ENCODE measurements at regions not wholly inside any gene's neighbourhood (a gene's known extent, or its start where the extent isn't known, plus 50 kb on each side); places are given as distances from the start of the nearest gene placed in this dataset.

DNA sequence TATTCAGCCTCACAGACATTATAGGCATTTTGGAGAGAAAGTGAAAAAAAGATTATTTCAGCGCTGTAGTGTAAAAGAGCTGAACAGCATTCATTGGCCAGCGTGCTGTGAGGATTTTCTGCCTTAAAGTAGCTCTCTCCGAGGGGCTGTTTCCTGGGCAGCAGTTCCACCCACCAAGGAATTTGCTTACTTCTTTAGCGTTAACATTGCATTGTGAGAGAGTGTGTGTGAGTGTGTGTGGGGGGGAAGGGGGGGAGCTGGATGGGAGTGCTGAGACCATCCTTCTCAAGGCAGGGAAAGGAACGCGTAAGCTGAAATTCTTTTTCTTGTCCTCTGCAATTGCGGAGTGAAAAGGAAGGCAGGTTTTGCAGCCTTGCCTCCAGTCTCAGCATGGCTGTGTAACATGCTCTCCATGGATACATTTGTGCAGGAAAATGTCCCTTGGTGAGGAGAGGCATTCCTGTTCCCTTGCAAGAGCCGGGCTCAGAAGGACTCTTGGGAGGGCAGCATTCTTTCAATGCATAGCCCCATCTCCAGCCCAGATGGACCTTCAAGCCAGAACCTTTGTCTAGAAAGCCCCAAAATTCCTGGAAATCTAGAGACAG is 159.9 kb upstream of the NAV2 start:
- Mint-ChIP-seq H3K4me3 (no peak overlapping the region), H3K27ac (no peak overlapping the region), H3K27me3 (ENCODE audit: low read depth) (peaks cover 8% of the 10 kb centered on the region), H3K4me1 (ENCODE audit: low read depth) (no peaks in the 10 kb centered on the region), H3K9me3 (no peaks in the 10 kb centered on the region), H3K36me3 (ENCODE audit: low read depth) (no peaks in the 10 kb centered on the region)

DNA sequence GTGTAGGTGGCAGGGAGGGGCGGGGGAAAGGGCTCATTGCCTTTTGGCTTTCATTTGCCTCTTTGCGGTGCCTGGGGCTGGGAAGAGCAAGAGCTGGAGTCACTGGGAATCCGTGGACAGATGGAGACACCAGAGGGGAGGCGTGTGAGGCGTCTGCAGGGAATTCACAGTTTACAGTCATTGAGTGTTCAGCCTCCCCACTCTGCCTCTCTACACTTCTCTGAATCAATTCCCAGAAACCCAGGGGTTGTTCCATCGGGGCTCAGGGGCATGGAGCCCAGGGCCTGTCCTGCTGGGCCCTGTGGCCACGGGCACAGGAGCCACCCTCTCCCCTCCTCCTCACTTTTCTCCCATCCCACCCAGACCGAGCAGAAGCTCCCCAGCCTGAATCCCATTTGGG is 160.5 kb upstream of the NAV2 start:
- Mint-ChIP-seq H3K4me3 (no peak overlapping the region), H3K9me3 (no peaks in the 10 kb centered on the region), H3K36me3 (ENCODE audit: low read depth) (no peaks in the 10 kb centered on the region), H3K27me3 (ENCODE audit: low read depth) (peaks cover 8% of the 10 kb centered on the region), H3K27ac (no peak overlapping the region), H3K4me1 (ENCODE audit: low read depth) (no peaks in the 10 kb centered on the region)

DNA sequence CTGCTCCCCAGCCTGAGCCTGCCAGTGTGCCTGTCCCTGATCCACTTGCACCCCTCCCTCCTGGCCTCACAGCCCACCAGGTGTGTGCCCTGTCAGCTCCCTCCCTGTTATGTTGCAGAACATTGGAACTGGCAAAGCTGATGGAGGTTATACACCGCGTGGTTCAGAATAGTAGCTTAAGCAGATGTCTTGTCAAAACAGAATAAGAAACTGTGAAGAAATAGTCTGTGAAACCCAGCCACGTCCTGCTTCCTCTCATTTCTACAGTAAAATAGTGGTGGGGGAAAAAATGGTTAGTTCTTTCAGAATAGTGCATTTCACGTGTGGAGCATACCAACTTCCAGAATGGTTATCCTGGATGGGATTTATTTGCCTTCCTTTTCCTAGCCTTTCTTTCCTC is 161.2 kb upstream of the NAV2 start:
- Mint-ChIP-seq H3K27me3 (ENCODE audit: low read depth) (peaks cover 8% of the 10 kb centered on the region), H3K27ac (no peak overlapping the region), H3K4me1 (ENCODE audit: low read depth) (no peaks in the 10 kb centered on the region), H3K9me3 (no peaks in the 10 kb centered on the region), H3K36me3 (ENCODE audit: low read depth) (no peaks in the 10 kb centered on the region), H3K4me3 (no peak overlapping the region)

DNA sequence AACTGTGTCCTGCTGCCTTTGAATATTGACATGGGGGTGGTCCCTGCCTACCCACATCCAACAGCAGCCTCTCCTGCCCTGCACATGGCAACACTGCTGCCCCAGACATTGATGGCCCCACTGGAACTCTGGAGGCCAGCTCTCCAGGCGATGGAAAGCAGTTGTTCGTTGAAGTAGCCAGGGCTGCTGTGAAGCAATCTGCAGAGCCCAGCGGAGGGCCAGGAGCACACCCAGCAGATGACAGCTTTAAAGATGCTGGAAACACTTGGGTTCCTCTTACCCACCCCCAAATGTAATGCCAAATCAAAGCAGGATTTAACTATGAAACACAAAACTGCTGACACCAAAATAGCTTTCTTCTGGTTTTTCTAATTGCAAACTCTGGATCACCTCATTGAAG is 165.6 kb upstream of the NAV2 start:
- H3K27me3 Mint-ChIP-seq (ENCODE audit: low read depth), result peaks cover 4% of the 10 kb centered on the region
- H3K4me1 Mint-ChIP-seq (ENCODE audit: low read depth), result no peaks in the 10 kb centered on the region
- no peaks in the 10 kb centered on the region for H3K36me3 Mint-ChIP-seq (ENCODE audit: low read depth)
- H3K27ac Mint-ChIP-seq, result no peak overlapping the region
- no peak overlapping the region for H3K4me3 Mint-ChIP-seq
- no peaks in the 10 kb centered on the region for H3K9me3 Mint-ChIP-seq

DNA sequence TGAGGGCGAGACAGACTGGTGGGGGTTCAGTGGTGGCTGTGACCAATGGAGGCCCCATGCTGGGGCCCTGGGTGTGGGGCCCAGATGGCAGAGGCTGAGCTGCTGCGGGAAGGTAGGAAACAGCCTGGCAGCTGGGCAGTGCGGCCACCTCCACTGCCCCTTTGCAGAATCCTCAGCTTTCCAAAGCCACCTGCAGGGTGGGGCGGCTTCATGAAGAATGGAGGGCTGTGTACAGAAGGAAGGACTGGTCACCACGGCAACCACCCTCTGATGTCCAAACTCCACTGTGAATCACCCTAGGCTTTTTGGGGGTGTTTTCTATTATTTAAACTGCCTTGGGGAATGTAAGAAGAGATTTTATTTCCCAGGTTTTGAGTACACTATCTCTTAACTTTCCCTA is 166.3 kb upstream of the NAV2 start:
- H3K9me3 Mint-ChIP-seq, result no peaks in the 10 kb centered on the region
- peaks cover 4% of the 10 kb centered on the region for H3K27me3 Mint-ChIP-seq (ENCODE audit: low read depth)
- no peaks in the 10 kb centered on the region for H3K4me1 Mint-ChIP-seq (ENCODE audit: low read depth)
- no peaks in the 10 kb centered on the region for H3K36me3 Mint-ChIP-seq (ENCODE audit: low read depth)
- H3K4me3 Mint-ChIP-seq, result no peak overlapping the region
- no peak overlapping the region for H3K27ac Mint-ChIP-seq

DNA sequence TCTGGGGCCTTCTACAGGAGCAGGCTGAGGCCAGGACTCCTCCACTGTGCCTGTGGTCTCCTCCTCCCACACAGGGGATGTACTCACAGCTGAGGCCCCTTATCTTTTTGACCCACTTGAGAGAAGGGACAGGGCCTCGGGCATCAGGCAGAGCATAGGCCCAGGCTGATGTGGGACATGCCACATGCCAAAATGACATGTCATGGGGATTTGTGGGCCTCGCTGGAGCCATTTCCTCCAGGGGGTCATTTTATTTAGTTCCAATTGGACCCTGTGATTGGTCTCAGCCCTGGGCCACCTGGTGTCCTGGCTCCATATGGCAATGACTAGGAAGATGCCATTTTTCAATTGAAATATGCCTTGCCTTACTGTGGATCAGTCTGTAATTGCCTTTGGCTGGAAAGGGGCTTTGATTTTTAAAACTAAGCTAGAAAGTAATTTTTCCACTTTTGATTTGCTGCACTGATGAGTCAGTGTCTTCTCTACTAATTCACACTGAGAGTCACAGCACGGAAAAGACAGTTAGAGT is 171.1 kb upstream of the NAV2 start:
- H3K27me3 Mint-ChIP-seq (ENCODE audit: low read depth), result peaks cover 4% of the 10 kb centered on the region
- H3K36me3 Mint-ChIP-seq (ENCODE audit: low read depth), result no peaks in the 10 kb centered on the region
- no peaks in the 10 kb centered on the region for H3K9me3 Mint-ChIP-seq
- H3K27ac Mint-ChIP-seq, result no peak overlapping the region
- no peaks in the 10 kb centered on the region for H3K4me1 Mint-ChIP-seq (ENCODE audit: low read depth)
- H3K4me3 Mint-ChIP-seq, result no peak overlapping the region

DNA sequence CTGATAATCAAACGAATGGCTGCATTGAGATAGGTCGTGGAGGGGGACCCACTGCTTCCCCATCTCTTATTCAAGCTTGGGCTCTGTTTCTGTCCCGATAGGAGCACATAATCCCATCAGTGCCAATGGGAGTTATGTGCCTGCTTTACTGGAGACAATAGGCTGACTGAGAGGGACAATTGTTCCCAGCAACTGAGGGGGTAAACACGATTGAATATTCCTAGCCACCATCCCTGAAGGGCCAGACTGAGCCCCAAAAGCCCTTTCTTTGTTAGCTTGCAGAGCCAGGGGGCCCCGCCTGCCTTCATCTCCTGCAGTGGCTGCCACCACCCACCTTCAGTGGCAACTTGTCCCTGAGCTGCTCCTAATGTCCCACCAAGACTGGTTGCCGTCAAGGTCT is 172.8 kb upstream of the NAV2 start:
- Mint-ChIP-seq H3K9me3 (no peaks in the 10 kb centered on the region), H3K4me3 (no peak overlapping the region), H3K27me3 (ENCODE audit: low read depth) (peaks cover 4% of the 10 kb centered on the region), H3K36me3 (ENCODE audit: low read depth) (no peaks in the 10 kb centered on the region), H3K27ac (no peak overlapping the region), H3K4me1 (ENCODE audit: low read depth) (no peaks in the 10 kb centered on the region)

DNA sequence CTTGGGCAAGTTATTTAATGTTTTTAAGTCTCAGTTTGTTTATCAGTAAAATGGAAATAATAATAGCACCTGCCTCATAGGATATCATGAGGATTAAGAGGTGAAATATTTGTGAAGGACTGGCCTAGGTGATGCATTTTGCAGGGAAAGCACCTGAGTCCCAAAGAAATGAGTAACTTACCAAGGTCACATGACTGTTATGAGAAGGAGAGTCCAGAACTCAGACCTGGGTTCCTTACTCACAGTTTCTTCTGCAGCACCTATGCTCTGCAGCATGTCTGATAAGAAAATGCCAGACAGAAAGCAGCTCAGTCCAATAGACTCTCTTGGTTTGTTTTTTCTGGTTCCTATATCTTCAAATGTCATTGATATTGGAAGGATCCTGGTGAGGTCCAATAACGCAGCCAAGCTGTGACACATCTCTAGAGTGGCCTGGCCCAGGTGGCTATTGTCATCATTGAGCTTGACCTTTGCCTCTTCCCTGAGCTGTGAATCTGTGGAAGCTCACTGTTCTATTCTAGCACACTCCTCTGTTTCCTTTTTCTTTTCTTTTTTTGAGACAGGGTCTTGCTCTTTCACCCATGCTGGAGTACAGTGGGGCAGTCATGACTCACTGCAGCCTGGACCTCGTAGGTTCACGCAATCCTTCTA is 174.7 kb upstream of the NAV2 start:
- Mint-ChIP-seq H3K27me3 (ENCODE audit: low read depth) (peaks cover 4% of the 10 kb centered on the region), H3K27ac (no peak overlapping the region)

DNA sequence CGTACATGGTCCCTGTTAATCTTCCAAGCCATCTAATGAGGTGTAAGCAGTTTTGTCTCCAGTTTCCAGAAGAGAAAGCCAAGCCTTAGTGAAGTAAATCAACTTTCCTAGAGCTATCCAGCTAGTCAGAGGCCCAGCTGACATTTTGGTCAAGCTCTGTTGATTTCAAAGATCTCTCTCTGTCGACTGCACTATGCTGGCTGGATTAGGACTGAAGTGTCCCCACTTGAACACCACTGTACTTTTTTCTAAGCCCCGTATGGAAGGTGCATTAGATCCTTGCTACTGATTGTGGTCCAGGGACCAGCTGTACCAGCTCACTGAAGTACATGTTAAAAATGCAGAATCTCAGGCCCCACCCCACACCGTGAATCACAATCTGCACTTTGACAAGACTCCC is 176.5 kb upstream of the NAV2 start:
- Mint-ChIP-seq H3K36me3 (ENCODE audit: low read depth) (no peaks in the 10 kb centered on the region), H3K4me1 (ENCODE audit: low read depth) (no peaks in the 10 kb centered on the region), H3K27me3 (ENCODE audit: low read depth) (peaks cover 4% of the 10 kb centered on the region), H3K9me3 (no peaks in the 10 kb centered on the region), H3K4me3 (no peak overlapping the region), H3K27ac (no peak overlapping the region)

More for the DNA sequence above, 174.7 kb upstream of the NAV2 start:
- no peak overlapping the region for H3K4me3 Mint-ChIP-seq
- no peaks in the 10 kb centered on the region for H3K36me3 Mint-ChIP-seq (ENCODE audit: low read depth)
- no peaks in the 10 kb centered on the region for H3K9me3 Mint-ChIP-seq
- H3K4me1 Mint-ChIP-seq (ENCODE audit: low read depth), result no peaks in the 10 kb centered on the region

DNA sequence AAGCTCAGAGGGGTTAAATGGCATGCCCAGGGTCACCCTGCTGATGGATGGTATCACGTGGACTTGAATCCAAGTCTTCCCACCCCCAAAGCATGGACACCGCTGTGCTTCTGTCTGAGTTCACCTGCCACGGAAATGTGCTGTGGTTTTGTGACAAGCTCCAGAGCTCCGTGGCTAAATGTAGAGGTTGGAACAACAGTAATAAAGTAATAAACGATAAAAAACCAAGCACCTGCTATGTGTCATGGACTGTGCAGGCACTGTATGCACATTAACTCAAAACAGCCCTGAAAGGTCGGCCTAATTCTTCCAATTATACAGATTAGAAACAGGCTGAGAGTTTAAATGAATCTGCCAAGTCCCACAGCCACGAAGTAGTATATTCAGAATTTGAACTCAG is 182.1 kb upstream of the NAV2 start:
- Mint-ChIP-seq H3K4me1 (ENCODE audit: low read depth) (no peaks in the 10 kb centered on the region), H3K27me3 (ENCODE audit: low read depth) (no peaks in the 10 kb centered on the region), H3K27ac (no peak overlapping the region), H3K4me3 (no peak overlapping the region), H3K36me3 (ENCODE audit: low read depth) (no peaks in the 10 kb centered on the region), H3K9me3 (no peaks in the 10 kb centered on the region)

DNA sequence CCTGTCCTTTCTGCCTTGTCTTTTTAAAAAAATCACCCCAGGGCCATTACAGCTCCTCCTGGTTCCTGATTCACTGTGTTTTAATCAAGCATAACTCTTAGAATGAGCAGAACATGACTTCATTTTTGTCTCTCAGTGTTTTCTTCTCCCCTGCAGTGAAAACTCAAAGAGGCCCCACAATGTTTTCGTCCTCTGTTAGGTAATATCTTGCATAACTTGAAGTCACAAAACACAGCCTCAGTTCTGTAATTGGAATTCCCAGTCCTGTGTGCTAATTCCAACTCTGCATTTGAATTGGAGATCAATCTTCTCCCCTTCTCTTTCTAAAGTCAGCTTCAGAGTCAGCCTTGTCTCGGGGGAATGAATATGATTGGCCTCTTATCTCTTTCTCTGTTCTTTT is 186.5 kb upstream of the NAV2 start:
- Mint-ChIP-seq H3K4me3 (no peak overlapping the region), H3K27me3 (ENCODE audit: low read depth) (no peaks in the 10 kb centered on the region), H3K4me1 (ENCODE audit: low read depth) (no peaks in the 10 kb centered on the region), H3K36me3 (ENCODE audit: low read depth) (no peaks in the 10 kb centered on the region), H3K27ac (no peak overlapping the region), H3K9me3 (no peaks in the 10 kb centered on the region)

DNA sequence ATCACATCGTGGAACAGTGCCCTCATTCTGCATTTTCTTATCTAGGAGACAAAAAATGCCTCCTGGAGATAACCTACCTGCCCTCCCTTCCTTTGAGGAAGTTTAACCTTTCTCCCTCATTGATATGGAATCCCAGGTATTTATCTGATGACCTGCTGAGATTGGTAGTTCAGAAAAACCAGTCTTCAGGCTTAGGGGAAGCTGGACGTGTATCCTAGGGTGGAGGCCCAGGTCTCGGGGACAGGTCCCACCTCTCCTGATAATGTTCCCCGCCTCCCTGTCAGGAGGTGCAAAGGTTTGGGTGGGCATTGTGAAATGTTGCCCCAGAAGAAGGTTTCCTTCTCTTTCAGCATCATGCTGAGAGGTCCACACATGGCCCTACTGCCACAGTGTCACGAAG is 186.9 kb upstream of the NAV2 start:
- H3K27me3 Mint-ChIP-seq (ENCODE audit: low read depth), result no peaks in the 10 kb centered on the region
- H3K4me1 Mint-ChIP-seq (ENCODE audit: low read depth), result no peaks in the 10 kb centered on the region
- H3K4me3 Mint-ChIP-seq, result no peak overlapping the region
- no peak overlapping the region for H3K27ac Mint-ChIP-seq
- H3K9me3 Mint-ChIP-seq, result no peaks in the 10 kb centered on the region
- no peaks in the 10 kb centered on the region for H3K36me3 Mint-ChIP-seq (ENCODE audit: low read depth)

DNA sequence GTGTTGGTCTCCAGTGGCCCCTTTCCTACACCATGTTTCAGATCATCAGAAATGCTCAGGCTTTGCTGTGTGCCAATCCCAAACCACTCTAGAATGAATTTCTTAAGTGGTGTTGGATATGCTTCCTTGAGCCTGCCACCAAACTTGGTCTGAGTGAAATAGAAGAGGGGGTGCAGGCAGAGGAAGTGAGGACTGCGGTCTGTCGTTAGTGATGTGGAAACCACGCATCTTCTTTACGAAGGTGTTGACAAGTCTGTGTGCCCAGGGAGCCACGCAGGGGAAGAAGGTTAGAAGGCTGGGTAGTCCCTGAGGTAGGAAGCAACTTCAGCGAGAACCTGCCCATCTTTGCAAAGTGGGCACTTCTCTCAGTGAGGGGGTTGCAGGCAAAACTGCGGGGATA is 187.4 kb upstream of the NAV2 start:
- no peaks in the 10 kb centered on the region for H3K9me3 Mint-ChIP-seq
- no peaks in the 10 kb centered on the region for H3K27me3 Mint-ChIP-seq (ENCODE audit: low read depth)
- no peak overlapping the region for H3K27ac Mint-ChIP-seq
- no peaks in the 10 kb centered on the region for H3K4me1 Mint-ChIP-seq (ENCODE audit: low read depth)
- H3K4me3 Mint-ChIP-seq, result no peak overlapping the region
- H3K36me3 Mint-ChIP-seq (ENCODE audit: low read depth), result no peaks in the 10 kb centered on the region

DNA sequence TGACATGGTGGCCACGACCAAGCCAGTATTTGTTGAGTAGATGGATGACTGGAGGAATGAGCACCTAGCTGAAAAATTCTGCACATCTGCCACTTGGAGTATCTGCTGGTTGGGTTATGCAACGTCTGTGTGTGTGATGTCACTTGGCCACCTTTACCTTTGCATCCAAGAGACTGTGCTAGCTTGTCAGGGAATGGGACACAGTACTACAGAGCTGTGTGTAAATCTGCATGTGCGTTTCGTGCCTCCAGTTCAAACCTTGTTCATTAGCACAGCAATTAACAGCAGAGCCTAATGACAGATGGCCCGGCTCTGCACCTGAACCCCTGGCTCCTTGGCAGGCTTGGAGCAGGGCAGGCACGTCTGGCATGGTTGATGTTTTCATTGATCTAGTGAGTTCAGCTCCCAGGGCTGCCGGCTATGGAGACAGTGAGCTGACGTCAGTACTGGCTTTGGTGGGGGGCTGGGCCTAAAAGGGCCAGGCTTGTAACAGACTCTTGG is 188.4 kb upstream of the NAV2 start:
- H3K4me3 Mint-ChIP-seq, result no peak overlapping the region
- no peak overlapping the region for H3K27ac Mint-ChIP-seq
- no peaks in the 10 kb centered on the region for H3K4me1 Mint-ChIP-seq (ENCODE audit: low read depth)
- H3K9me3 Mint-ChIP-seq, result no peaks in the 10 kb centered on the region
- no peaks in the 10 kb centered on the region for H3K36me3 Mint-ChIP-seq (ENCODE audit: low read depth)
- no peaks in the 10 kb centered on the region for H3K27me3 Mint-ChIP-seq (ENCODE audit: low read depth)

DNA sequence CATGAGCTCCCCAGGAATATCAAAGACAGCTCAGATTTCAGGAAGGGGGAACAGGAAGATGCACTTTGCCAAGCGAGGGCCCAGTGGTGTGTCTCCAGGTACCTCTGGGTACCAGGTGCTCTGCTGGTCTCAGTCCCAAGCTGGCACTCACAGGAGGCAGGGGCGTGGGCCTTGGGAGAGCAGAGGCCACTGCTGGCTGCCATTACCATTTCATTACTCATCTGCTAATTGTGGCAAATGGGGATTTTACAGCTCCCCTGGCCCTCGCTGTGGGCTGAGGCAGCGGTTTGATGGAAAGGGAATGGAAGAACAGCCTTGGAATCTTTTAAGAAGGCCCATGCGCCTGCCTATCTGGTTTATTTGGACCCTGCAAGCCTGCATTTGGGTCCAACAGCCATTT is 192.0 kb upstream of the NAV2 start:
- no peak overlapping the region for H3K4me3 Mint-ChIP-seq
- no peak overlapping the region for H3K27ac Mint-ChIP-seq
- no peaks in the 10 kb centered on the region for H3K9me3 Mint-ChIP-seq
- no peaks in the 10 kb centered on the region for H3K4me1 Mint-ChIP-seq (ENCODE audit: low read depth)
- H3K36me3 Mint-ChIP-seq (ENCODE audit: low read depth), result no peaks in the 10 kb centered on the region
- no peaks in the 10 kb centered on the region for H3K27me3 Mint-ChIP-seq (ENCODE audit: low read depth)

Data from T-helper 1 cell treated with Interleukin-12 subunit alpha and Interleukin-12 subunit beta and Interleukin-4 antibody, amounts not matched to agents 30 μg/mL and 1 μg/mL, for 36 hours (primary cell).